Dedifferentiated amniotic fluid mesenchymal stem cell (primary cell): ENCODE measurements at regions not wholly inside any gene's neighbourhood (a gene's known extent, or its start where the extent isn't known, plus 50 kb on each side); places are given as distances from the start of the nearest gene placed in this dataset.
"Not testable (repeated sequence)": the region's sequence is repeated elsewhere in the genome, so short reads cannot be mapped to it uniquely, and the experiment has no call there.

Experiments
- DNase-seq: peaks from one replicate; pipeline ENCODE4 v3.0.0-alpha.2; 2016; ENCODE audit errors: extremely low spot score

DNA sequence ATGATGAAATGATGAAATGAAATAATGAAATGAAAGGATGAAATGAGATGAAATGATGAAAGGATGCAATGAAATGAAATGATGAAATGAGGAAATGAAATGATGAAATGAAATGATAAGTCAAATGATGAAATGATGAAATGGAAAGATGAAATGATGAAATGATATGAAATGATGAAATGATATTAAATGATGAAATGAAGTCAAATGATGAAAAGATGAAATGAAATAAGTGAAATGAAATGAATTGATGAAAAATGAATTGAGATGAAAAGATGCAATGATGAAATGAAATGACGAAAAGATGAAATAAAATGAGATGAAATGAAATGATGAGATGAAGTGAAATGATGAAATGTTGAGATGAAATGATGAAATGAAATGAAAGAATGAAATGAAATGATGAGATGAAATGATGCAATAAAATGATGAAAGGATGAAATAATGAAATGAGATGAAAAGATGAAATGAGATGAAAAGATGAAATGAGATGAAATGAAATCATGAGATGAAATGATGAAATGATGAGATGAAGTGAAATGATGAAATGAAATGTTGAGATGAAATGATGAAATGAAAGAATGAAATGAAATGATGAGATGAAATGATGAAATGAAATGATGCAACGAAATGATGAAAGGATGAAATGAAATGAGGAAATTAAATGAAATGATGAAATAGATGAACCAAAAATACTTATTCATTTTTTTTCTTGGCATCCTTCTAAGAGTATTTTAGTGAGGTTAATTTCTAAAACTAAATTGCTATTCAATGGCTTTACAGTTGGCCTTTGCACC, 139.8 kb upstream of the ERV3-1 start:
- not testable (repeated sequence) for DNase-seq

DNA sequence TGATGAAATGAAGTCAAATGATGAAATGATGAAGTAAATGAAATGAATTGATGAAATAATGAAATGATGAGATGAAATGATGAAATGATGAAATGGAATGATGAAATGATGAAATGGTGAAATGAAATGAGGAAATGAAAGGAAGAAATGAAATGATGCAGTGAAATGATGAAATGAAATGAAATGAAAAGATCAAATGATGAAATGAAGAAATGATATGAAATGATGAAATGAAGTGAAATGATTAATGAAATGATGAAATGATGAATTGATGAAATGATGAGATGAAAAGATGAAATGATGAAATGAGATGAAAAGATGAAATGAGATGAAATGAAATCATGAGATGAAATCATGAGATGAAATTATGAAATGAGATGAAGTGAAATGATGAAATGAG, 139.2 kb upstream of the ERV3-1 start:
- DNase-seq, result not testable (repeated sequence)

DNA sequence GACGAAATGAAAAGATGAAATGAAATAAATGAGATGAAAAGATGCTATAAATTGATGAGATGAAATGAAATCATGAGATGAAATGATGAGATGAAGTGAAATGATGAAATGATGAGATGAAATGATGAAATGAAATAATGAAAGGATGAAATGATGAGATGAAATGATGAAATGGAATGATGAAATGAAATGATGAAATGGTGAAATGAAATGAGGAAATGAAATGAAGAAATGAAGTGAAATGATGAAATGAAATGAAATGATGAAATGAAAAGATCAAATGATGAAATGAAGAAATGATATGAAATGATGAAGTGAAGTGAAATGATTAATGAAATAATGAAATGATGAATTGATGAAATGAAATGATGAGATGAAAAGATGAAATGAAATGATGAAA, 138.5 kb upstream of the ERV3-1 start:
- not testable (repeated sequence) for DNase-seq

DNA sequence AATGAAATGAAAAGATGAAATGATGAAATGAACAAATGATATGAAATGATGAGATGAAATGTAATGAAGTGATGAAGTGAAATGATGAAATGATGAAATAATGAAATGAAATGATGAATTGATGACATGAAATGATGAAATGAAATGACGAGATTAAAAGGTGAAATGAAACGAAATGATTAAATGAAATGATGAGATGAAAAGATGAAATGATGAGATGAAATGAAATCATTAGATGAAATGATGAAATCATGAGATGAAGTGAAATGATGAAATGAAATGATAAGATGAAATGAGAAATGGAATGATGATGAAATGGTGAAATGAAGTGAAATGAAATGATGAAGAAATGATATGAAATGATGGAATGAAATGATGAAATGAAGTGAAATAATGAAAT, 138.1 kb upstream of the ERV3-1 start:
- DNase-seq, result not testable (repeated sequence)

DNA sequence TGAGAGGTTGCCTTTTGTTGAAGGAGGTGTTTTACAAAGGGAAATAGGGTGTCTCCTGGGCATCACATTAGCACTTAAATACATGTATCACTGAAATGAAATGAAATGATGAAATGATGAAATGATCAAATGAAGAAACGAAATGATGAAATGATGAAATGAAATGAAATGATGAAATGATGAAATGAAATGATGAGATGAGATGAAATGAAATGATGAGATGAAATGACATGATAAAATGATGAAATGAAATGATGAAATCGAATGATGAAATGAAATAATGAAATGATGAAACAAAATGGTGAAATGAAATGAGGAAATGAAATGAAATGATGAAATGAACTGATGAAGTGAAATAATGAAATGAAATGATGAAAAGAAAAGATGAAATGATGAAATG, 137.6 kb upstream of the ERV3-1 start:
- not testable (repeated sequence) for DNase-seq

DNA sequence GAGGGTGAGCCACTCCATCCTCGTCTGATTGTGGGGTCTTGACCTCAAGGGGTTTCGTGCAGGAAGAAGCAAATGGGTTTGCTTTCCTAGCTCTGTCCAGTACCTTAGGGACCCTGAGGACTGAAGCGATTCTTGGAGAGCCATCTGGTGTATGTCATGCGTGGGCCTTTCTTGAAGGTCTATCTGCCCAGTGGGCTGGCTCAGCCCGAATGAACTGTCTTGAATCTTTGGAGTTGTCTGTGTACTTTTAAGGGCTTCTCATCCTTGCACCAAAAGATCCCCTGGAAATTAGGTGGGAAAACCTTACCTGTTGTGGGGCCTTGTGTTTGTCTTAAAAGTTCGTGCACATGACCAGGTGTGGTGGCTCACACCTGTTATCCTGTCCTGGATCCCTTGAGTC, 135.4 kb upstream of the ERV3-1 start:
- not testable (repeated sequence) for DNase-seq

DNA sequence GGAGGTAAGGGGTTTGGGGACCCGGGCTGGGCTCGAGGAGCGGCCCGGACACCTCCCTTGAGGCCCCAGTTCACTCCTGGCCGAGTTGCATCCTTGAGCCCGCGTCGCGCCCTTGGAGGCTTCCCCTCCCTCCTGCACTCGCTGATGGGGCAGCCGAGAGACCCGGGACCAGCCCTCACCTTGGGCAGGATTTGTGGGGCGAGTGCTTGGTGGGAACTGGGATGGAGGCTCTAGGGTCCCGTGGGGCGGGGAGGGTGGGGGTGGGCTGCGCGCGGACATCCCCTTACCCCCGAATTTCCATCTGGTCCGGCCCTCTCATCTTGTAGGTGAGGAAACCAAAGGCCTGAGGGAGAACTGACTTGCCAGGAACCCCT, 134.9 kb upstream of the ERV3-1 start:
- DNase-seq, result not testable (repeated sequence)

DNA sequence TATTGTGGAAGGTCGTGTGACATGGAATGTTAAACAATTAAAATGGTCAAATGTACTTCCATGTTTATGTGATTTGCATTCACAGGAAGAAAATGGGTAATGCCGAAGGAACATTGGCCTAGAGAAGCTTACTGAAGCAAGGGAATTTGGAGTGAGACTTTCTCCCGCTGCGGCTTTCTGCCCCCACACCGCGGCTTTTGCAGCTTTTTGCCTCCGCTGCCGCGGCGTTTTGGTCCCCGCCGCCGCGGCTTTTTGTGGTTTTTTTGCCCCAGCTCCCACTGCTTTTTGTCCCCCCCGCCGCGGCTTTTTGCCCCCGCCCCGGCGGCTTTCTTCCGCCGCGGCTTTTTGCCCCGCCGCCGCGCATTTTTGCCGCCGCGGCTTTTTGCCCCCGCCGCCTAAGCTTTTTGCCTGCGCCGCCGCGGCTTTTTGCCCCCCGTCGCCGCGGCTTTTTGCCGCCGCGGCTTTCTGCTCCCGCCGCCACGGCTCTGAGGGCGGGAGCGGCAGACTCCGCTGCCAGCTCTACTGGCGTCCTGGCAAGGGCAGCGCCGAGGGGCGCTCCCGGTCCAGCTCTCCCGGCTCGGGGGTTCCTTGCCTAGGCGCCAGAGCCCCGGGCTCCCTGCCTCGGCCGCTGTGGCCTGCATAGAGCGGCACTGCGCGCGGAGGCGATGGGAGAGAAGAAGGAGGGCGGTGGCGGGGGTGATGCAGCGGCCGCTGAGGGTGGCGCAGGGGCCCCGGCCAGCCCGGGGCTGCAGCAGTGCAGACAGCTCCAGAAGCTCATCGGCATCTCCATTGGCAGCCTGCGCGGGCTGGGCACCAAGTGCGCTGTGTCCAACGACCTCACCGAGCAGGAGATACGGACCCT, 134.3 kb upstream of the ERV3-1 start:
- DNase-seq, result not testable (repeated sequence)

DNA sequence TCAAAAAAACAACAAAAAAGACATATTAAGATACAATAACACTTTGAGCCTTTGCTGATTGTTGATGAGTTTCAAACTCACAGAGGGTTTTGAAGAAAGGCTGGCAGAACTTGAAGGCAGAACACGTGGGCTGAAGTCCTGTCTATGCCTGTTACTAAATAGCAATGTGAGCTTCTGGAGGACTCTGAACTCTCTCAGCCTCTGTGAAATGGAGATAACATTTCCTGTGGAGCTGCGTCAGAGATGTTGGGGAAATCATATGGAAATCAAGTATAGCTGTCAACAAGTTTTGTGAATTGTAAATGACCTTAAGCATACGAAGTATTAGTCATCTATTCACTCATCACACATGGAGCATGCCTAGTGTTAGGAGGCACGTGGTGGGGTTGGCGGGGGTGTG, 130.4 kb upstream of the ERV3-1 start:
- DNase-seq, result not testable (repeated sequence)

DNA sequence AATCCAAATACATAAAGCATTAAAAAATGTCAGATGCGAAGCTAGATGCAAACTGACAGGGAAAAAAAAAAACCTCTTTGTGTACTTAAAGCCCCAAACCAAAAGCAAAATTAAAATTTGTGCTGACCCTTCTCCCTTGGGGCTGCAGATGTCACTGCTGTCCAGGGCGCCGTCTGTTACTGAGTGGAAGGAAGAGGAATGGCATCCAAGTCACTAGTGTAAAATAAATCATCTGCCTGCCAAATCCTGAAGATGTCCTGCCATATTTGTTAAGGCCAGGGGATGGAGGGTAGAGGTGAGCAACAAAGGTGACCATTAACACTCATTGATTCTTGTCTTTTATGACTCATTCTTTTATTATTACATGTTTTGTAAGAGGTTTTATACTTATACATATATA, 126.6 kb upstream of the ERV3-1 start:
- DNase-seq, result not testable (repeated sequence)

DNA sequence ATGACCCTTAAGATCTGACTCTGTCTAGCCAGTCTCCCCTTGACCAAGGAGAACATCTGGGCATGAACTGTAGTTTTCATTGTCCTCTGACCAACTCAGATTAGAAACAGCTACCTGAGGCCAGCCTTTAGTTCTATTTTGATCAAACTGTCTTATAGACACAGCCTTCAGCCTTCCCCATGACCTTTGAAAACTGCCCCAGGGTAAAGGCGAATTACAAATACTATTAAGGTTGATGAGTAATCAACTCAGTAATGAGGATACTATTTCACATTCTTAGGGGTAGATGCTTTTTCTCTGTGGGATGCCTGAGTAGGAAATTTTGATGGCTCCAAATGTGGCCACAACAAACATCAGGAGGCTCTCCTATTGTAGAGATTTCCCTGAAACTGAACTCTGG, 125.8 kb upstream of the ERV3-1 start:
- not testable (repeated sequence) for DNase-seq

DNA sequence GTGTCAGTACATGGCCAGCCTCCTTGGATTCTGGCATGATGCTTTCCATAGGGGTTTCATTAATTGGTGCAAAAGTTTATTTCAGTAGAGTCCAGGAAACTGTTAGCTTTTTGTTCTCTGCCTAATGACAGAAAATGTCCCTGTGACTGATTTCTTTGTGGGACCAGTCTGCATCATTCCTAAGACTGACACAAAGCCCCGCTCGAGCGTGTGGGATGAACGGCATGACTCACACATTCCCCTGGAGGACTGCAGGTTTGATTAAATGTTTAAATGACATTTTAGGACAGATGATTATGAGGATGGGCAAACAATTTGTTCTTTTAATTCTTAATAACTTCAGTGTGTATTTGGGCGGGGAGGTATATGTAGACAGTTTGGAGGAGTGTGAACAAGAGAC, 120.9 kb upstream of the ERV3-1 start:
- DNase-seq, result not testable (repeated sequence)

DNA sequence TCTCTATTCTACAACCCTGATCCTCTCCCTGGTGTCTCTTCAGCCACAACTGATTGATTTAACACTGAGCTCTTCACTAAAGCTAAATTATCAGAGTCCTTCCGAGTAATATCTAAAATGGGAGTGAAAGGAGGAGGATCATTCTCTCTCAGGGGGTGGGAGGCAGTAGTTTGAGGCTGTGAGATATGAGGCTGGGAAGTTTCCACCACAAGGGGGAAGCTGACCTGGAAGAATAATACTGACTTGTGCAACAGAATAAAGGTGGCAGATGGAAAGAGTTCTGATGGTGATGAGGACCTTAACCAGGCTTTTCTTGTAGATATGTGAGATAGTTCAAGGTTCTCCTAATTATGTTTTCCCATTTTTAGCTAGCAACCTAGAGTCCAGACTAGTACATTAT, 118.1 kb upstream of the ERV3-1 start:
- not testable (repeated sequence) for DNase-seq

DNA sequence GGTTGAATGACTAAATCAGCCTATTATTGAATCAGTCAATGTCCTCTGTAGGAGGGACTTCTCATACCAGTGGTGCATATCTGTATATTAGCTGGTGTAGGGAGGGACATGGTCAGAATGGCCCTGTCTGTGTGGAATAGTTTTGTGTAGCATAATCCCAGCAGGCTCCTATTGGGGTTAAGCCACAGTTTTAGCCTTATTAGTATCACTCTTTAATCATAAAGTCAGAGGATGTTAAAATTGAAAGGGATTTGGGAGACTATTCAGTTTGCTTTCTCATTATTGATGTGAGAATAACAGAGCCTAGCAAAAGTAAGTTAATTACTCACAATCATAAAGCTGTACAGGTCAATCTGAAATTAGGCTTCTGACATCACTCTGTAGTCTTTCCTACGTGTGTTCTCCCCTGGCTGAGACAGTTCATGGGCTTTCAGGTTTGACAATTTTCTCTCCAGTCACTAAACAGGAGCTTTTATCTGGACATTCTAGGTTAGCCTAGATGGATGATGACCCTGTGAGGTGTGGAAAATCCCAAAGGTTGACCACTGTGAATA, 99.2 kb upstream of the ERV3-1 start:
- DNase-seq, result not testable (repeated sequence)

DNA sequence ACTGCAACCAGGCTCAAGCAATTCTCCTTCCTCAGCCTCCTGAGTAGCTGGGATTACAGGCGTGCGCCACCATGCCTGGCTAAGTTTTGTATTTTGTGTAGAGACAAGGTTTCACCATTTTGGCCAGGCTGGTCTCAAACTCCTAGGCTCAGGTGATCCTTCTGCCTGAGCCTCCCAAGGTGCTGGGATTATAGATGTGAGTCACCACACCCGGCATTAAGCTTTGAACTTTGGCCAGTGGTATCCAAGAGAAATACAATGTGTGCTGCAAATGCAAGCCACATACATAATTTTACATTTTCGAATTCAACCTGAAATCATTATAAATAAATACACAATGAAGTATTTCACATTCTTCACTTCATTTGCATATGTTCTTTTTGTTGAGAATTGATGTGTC, 94.0 kb upstream of the ERV3-1 start:
- DNase-seq, result not testable (repeated sequence)

DNA sequence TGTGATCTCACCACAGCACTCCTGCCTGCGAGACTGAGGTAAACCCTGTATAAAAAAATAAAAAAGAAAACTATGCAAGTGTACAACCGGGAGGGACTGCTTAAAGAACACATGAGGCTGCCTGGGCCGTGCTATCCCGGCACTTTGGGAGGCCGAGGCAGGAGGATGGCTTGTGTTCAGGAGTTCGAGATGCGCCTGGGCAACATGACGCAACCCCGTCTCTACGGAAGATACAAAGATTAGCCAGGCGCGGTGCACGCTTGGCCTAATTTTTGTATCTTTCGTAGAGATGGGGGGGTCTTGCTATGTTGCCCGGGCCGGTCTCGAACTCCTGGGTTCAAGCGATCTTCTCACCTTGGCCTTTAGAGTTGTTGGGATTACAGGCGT, 75.2 kb upstream of the ERV3-1 start:
- not testable (repeated sequence) for DNase-seq

DNA sequence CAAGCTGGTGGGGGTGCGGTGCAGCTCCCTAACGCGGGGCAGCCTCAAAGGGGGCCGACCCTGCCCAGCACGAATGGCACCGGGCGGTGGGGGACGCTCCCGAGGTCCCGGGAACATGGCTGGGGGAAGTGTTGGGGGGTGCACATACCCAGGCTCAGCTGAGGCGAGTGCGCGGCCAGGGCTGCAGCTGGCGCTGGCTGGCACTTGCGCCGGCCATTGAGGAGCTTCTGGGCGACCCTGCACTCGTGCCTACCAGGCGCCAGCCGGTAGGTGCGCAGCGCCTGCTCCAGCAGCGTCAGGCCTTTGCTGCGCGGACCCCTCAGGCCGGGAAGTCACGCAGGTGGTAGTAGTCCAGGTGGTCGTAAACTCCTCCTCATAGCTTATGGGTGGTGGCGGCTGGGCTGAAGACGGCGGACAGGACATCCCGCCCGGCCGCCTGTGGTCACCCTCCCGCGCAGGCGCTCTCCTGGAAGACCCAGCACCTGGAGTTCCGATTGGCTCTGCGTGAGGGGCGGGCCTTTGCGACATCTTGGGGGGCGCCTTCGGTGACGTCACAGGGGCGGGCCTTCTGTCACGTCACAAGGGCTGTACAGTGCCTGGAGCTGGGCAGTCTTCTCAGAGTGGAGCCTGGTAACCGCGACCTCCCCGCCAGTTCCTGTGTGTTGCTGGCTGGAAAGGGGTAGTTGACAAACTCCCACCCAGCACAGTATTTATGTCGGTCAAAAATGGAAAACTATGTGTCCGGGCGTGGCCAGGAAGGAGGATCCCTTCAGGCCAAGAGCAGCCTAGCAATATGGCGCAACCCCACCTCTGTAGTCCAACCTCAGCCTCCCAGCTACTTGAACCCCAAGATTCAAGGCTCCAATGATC, 74.5 kb upstream of the ERV3-1 start:
- peak; percentile 81 for DNase-seq

DNA sequence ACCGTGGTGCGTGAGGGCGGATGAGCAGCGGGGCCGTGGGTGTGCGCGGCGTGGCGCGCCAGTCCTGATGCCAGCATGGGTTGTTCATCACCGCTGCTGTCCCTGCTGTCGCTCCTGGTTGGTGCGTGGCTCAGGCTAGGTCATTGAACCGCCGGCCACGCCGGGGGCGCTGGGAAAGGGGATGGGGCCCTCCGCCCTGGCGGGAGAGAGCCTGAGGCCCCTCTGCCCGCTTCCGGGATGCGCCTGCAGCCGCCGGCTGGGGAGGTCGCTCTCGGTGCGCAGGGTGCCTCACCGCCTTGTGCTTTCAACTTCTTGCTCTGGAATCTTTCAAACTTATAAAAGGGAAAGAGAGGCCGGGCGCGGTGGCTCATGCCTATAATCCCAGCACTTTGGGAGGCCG, 68.5 kb upstream of the ERV3-1 start:
- not testable (repeated sequence) for DNase-seq

DNA sequence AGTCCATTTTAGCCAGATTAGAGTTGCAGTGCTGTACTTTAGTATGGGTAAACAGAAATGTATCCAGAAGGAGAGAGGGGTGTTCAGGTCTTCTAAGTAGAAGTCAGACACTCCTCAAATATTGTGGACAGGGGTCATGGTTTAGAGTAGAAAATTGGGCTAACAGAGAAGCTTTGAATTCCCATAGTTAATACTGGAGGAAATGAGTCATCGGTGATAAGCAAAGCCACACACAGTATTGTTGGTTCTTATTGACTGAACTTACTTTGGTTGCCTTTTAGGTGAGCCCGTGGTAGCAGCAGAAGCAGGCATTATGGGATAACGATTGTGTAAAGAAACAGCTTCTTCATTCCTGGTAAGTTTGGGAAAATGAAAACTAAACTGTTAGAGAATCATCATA, 66.7 kb upstream of the ERV3-1 start:
- not testable (repeated sequence) for DNase-seq

DNA sequence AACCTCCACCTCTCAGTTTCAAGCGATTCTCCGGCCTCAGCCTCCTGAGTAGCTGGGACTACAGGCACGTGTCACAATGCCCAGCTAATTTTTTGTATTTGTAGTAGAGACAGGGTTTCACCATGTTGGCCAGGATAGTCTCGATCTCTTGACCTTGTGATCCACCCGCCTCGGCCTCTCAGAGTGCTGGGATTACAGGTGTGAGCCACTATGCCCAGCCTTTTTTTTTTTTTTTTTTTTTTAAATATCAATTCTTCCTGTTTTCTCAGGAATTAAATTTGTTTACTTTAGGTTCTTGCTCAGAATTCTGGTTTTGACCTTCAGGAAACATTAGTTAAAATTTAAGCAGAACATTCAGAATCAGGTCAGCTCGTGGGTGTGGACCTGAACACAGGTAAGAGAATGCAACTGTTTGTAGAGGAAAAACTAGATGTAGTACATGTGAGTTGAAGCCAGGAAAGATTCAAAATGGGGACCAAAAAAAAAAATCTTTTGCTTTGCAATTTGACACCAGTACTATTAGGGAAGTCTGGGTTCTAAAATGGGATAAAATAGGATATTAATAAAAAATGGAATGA, 65.5 kb upstream of the ERV3-1 start:
- DNase-seq, result not testable (repeated sequence)

DNA sequence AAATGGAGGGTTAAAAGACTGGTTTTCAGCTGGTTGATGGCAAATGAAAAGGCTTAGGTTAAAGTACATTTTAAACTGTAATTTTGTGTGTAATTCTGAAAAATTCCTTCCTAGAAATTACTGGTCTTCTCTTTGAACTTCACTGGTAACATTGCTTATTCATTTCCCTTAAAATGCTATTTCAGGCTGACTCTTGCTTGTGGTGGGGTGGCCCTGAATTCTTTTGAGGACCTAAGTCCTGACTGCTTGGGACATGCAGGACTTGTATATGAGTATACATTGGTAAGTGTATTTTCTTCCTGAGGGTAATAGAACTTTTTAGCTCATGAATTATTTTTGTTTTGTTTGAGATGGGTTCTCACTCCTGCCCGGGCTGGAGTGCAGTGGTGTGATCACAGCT, 63.0 kb upstream of the ERV3-1 start:
- DNase-seq, result not testable (repeated sequence)
